AG09309 (cell line): ENCODE measurements at regions not wholly inside any gene's neighbourhood (a gene's known extent, or its start where the extent isn't known, plus 50 kb on each side); places are given as distances from the start of the nearest gene placed in this dataset.

Source experiments
- DNase-seq: peaks from one replicate; pipeline ENCODE4 v3.0.0-alpha.2; 2010; ENCODE audit warnings: low read depth
- H3K4me3 ChIP-seq: 2 replicates; pipeline ENCODE4 v1.5.1; 2011; ENCODE audit warnings: mild to moderate bottlenecking, low read depth, low read length, moderate library complexity; ENCODE audit not compliant: control insufficient read depth
- CTCF ChIP-seq: IDR thresholded peaks from 2 replicates; pipeline ENCODE4 v1.5.1; 2011; ENCODE audit warnings: mild to moderate bottlenecking, low read depth, low read length, inconsistent platforms; ENCODE audit not compliant: insufficient read depth, control insufficient read depth; ENCODE audit errors: missing control alignments

GRCh38 chr1:84743896-84744295 lies 53.6 kb upstream of the SSX2IP start:
- no peak overlapping the region for H3K4me3 ChIP-seq
- DNase-seq, result no peak
- TF ChIP-seq CTCF, result no peak

GRCh38 chr1:84742653-84743052 lies 52.4 kb upstream of the SSX2IP start:
- no peak for DNase-seq

GRCh38 chr1:84740050-84740714 lies 49.9 kb upstream of the SSX2IP start:
- no peak for DNase-seq
- H3K4me3 ChIP-seq, result no peak overlapping the region
- no peak for TF ChIP-seq CTCF

More at GRCh38 chr1:84742653-84743052, 52.4 kb upstream of the SSX2IP start:
- H3K4me3 ChIP-seq, result no peak overlapping the region
- TF ChIP-seq CTCF, result no peak
